Activated CD8-positive, alpha-beta memory T cell treated with anti-CD3 and anti-CD28 coated beads, Interleukin-2, amount 50 U/mL, for 48 hours (primary cell): ENCODE measurements at regions not wholly inside any gene's neighbourhood (a gene's known extent, or its start where the extent isn't known, plus 50 kb on each side); places are given as distances from the start of the nearest gene placed in this dataset.

ENCODE experiments used
- DNase-seq: peaks from one replicate; pipeline ENCODE4 v3.0.0-alpha.2; 2020

- DNase-seq = no peak
Observed at GRCh38 chr4:27187786-27188185, 327.1 kb downstream of the STIM2 start.

GRCh38 chr4:27189683-27190082 is 329.0 kb downstream of the STIM2 start:
- DNase-seq = no peak

GRCh38 chr4:27191592-27191991 is 331.0 kb downstream of the STIM2 start:
- no peak for DNase-seq

GRCh38 chr4:27194599-27195176 is 334.0 kb downstream of the STIM2 start:
- DNase-seq = no peak

- no peak for DNase-seq
Observed at GRCh38 chr4:27198246-27198645, 337.6 kb downstream of the STIM2 start.

GRCh38 chr4:27198971-27199370 is 338.3 kb downstream of the STIM2 start:
- DNase-seq = no peak

GRCh38 chr4:27206009-27206408 is 345.4 kb downstream of the STIM2 start:
- no peak for DNase-seq

- DNase-seq = no peak
Observed at GRCh38 chr4:27210956-27211355, 350.3 kb downstream of the STIM2 start.

- DNase-seq = no peak
Observed at GRCh38 chr4:27214010-27214409, 353.4 kb downstream of the STIM2 start.

- DNase-seq = no peak
Observed at GRCh38 chr4:27215220-27215826, 354.7 kb downstream of the STIM2 start.

GRCh38 chr4:27217261-27217769 is 356.7 kb downstream of the STIM2 start:
- DNase-seq = no peak

GRCh38 chr4:27218013-27218412 is 357.4 kb downstream of the STIM2 start:
- DNase-seq = no peak

GRCh38 chr4:27223326-27223725 is 362.7 kb downstream of the STIM2 start:
- DNase-seq = no peak

- DNase-seq = no peak
Observed at GRCh38 chr4:27233531-27233930, 372.9 kb downstream of the STIM2 start.

- no peak for DNase-seq
Observed at GRCh38 chr4:27234306-27234899, 373.8 kb downstream of the STIM2 start.

- no peak for DNase-seq
Observed at GRCh38 chr4:27239641-27240040, 379.0 kb downstream of the STIM2 start.

GRCh38 chr4:27242217-27242616 is 381.6 kb downstream of the STIM2 start:
- no peak for DNase-seq

GRCh38 chr4:27245216-27245615 is 384.6 kb downstream of the STIM2 start:
- DNase-seq = no peak

GRCh38 chr4:27248829-27249228 is 388.2 kb downstream of the STIM2 start:
- DNase-seq = no peak

- DNase-seq = no peak
Observed at GRCh38 chr4:27251771-27252170, 391.1 kb downstream of the STIM2 start.

- no peak for DNase-seq
Observed at GRCh38 chr4:27267339-27267969, 406.8 kb downstream of the STIM2 start.

GRCh38 chr4:27267970-27268355 is 407.3 kb downstream of the STIM2 start:
- DNase-seq = no peak

GRCh38 chr4:27270435-27270834 is 409.8 kb downstream of the STIM2 start:
- DNase-seq = no peak

- no peak for DNase-seq
Observed at GRCh38 chr4:27271555-27271954, 410.9 kb downstream of the STIM2 start.
